IMR-90 (cell line): ENCODE measurements at regions not wholly inside any gene's neighbourhood (a gene's known extent, or its start where the extent isn't known, plus 50 kb on each side); places are given as distances from the start of the nearest gene placed in this dataset.

ENCODE experiments used
- ATAC-seq: fragments of 200-7000 bp; cut with Tn5 transposase; 2 replicates; pipeline ENCODE4 v1.9.1; 2020; ENCODE audit warnings: low read depth, mild to moderate bottlenecking, moderate library complexity
- BruUV-seq: library from RNA; stranded (reverse); fragments of 400-500 nt; replicated peaks from 2 replicates; lab custom pipeline; 2021; lab: Mats Ljungman, UMichigan
- CTCF ChIA-PET: fragments of 300-600 bp; formaldehyde crosslinking; extraction: SDS; loops from one replicate; lab custom pipeline; 2021; ENCODE audit warnings: antibody characterized with exemption; lab: Yijun Ruan, JAX
- POLR2A ChIA-PET: fragments of 300-600 bp; sonication (Branson Sonifier 250); formaldehyde crosslinking; loops from one replicate; lab custom pipeline; 2022; ENCODE audit warnings: antibody characterized with exemption; ENCODE audit not compliant: unreplicated experiment; lab: Charles Lee
- DNase-seq: peaks from one replicate; pipeline ENCODE4 v3.0.0; 2013
- H2AFZ ChIP-seq: replicated peaks from 2 replicates; pipeline ENCODE3; 2013; ENCODE audit warnings: low read length, mild to moderate bottlenecking; ENCODE audit not compliant: poor library complexity
- H2AK5ac ChIP-seq: 2 replicates; pipeline ENCODE4 v1.6.1; 2013; ENCODE audit warnings: low read depth, low read length, inconsistent platforms
- H2AK9ac ChIP-seq: replicated peaks from 2 replicates; pipeline ENCODE3; 2013; ENCODE audit warnings: mild to moderate bottlenecking, low read depth, low read length, moderate library complexity; ENCODE audit not compliant: poor library complexity
- H2BK120ac ChIP-seq: 2 replicates; pipeline ENCODE4 v1.6.1; 2013; ENCODE audit warnings: low read depth, low read length, inconsistent platforms
- H2BK15ac ChIP-seq: 3 replicates; pipeline ENCODE4 v1.6.1; 2013; ENCODE audit warnings: low read depth, low read length, inconsistent platforms
- H2BK20ac ChIP-seq: 2 replicates; pipeline ENCODE4 v1.6.1; 2013; ENCODE audit warnings: low read depth, mild to moderate bottlenecking, inconsistent platforms, low read length, moderate library complexity
- H2BK5ac ChIP-seq: 2 replicates; pipeline ENCODE4 v1.6.1; 2013; ENCODE audit warnings: mild to moderate bottlenecking, low read depth, low read length, inconsistent platforms; ENCODE audit not compliant: poor library complexity, severe bottlenecking
- H3K14ac ChIP-seq: replicated peaks from 2 replicates; pipeline ENCODE4 v1.6.1; 2013; ENCODE audit warnings: low read depth, low read length, inconsistent platforms
- H3K18ac ChIP-seq: 2 replicates; pipeline ENCODE4 v1.6.1; 2013; ENCODE audit warnings: low read depth, low read length, control low read depth
- H3K23ac ChIP-seq: 2 replicates; pipeline ENCODE4 v1.6.1; 2013; ENCODE audit warnings: low read depth, low read length, inconsistent platforms
- H3K27ac ChIP-seq: 2 replicates; pipeline ENCODE4 v1.5.1; 2013; ENCODE audit warnings: mild to moderate bottlenecking, control low read depth, low read length; ENCODE audit not compliant: insufficient read depth
- H3K27me3 ChIP-seq: 2 replicates; pipeline ENCODE4 v1.6.1; 2013; ENCODE audit warnings: low read length; ENCODE audit not compliant: control insufficient read depth, insufficient read depth
- H3K36me3 ChIP-seq: 2 replicates; pipeline ENCODE4 v1.6.1; 2013; ENCODE audit warnings: low read length, mixed read lengths; ENCODE audit not compliant: control insufficient read depth, insufficient read depth
- H3K4ac ChIP-seq: 2 replicates; pipeline ENCODE4 v1.6.1; 2013; ENCODE audit warnings: low read depth, low read length, inconsistent platforms
- H3K4me1 ChIP-seq: 2 replicates; pipeline ENCODE4 v1.6.1; 2013; ENCODE audit warnings: low read length, mixed read lengths; ENCODE audit not compliant: control insufficient read depth, insufficient read depth
- H3K4me2 ChIP-seq: 2 replicates; pipeline ENCODE4 v1.6.1; 2013; ENCODE audit warnings: low read depth, mild to moderate bottlenecking, control low read depth, low read length, moderate library complexity
- H3K4me3 ChIP-seq: 2 replicates; pipeline ENCODE4 v1.5.1; 2013; ENCODE audit warnings: low read depth, mild to moderate bottlenecking, control low read depth, low read length, moderate library complexity; ENCODE audit not compliant: insufficient read depth
- H3K56ac ChIP-seq: 2 replicates; pipeline ENCODE4 v1.6.1; 2013; ENCODE audit warnings: low read length, inconsistent platforms; ENCODE audit not compliant: insufficient read depth; ENCODE audit errors: extremely low read depth
- H3K79me1 ChIP-seq, 2 experiments: 2 replicates each; pipeline ENCODE4 v1.6.1; 2013; ENCODE audit warnings: low read length in 2 of 2, inconsistent platforms in 1 of 2, low read depth in 1 of 2
- H3K9ac ChIP-seq: 2 replicates; pipeline ENCODE4 v1.6.1; 2013; ENCODE audit warnings: low read depth, low read length, control low read depth
- H3K9me1 ChIP-seq: 2 replicates; pipeline ENCODE4 v1.6.1; 2013; ENCODE audit warnings: low read length, inconsistent platforms; ENCODE audit not compliant: insufficient read depth
- H3K9me3 ChIP-seq: 2 replicates; pipeline ENCODE4 v1.6.1; 2013; ENCODE audit warnings: low read length; ENCODE audit not compliant: control insufficient read depth, insufficient read depth
- H4K20me1 ChIP-seq: 2 replicates; pipeline ENCODE4 v1.6.1; 2013; ENCODE audit warnings: low read length, inconsistent platforms; ENCODE audit not compliant: insufficient read depth
- H4K5ac ChIP-seq: 2 replicates; pipeline ENCODE4 v1.6.1; 2013; ENCODE audit warnings: mild to moderate bottlenecking, low read depth, low read length, control low read depth
- H4K8ac ChIP-seq, 2 experiments: 2 replicates each; pipeline ENCODE4 v1.6.1; 2013; ENCODE audit warnings: low read depth in 2 of 2, low read length in 2 of 2, control low read depth in 1 of 2, inconsistent platforms in 1 of 2
- H4K91ac ChIP-seq: 2 replicates; pipeline ENCODE4 v1.6.1; 2013; ENCODE audit warnings: low read depth, low read length, inconsistent platforms; ENCODE audit not compliant: insufficient read depth
- RFX5 ChIP-seq: IDR thresholded peaks from 2 replicates; pipeline ENCODE4 v1.8.0; 2012; ENCODE audit warnings: low read depth, mild to moderate bottlenecking, low read length, moderate library complexity
- WGBS, 2 experiments: methylation state at CpG; one replicate each; pipeline versions ENCODE4 v1.1.5 to v1.1.7; 2013; ENCODE audit warnings: missing lambda C conversion rate in 2 of 2; ENCODE audit not compliant: insufficient read length in 1 of 2; ENCODE audit errors: extremely low coverage in 2 of 2; 5-methylcytosine and 5-hydroxymethylcytosine counted together
- dilution Hi-C: fragments of 300-500 bp; cut with HindIII; formaldehyde crosslinking; loops from one replicate; pipeline ENCODE4 v1.14.3; 2018; ENCODE audit warnings: low sequenced_read_pairs; ENCODE audit not compliant: unreplicated experiment
- in situ Hi-C: fragments of 300-500 bp; cut with MboI; formaldehyde crosslinking; loops from 3 replicates; pipeline ENCODE4 v1.14.3; 2019; ENCODE audit warnings: low sequenced_read_pairs, inconsistent platforms, mixed read lengths
- intact Hi-C: fragments of 100-400 bp; cut with micrococcal nuclease; formaldehyde crosslinking; loops from 2 replicates; pipeline ENCODE4 v1.10.0; 2022

DNA sequence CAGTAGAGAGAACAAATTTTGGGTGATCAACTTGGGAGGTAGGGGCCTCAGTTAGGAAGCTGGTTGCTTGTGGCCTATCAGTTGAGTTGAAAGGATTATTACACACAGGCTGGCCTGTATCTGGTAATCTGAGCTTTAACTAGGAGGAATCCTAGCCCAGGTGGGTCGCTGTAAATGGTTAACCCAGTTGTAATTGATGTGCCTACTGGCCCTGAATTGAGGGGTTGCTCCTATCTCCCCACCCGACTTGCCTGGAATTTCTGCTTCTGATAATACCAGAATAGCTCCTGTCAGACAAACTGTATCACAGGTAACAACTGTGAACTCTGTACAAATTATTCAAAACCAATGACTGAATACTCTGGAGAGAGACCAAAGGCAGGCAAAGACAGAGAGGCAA lies 210.4 kb upstream of the RUNX1 start:
- Histone ChIP-seq H2BK5ac (no peak overlapping the region), H3K9ac (no peak overlapping the region), H2AK5ac (peak overlapping the region; percentile 25; the same call in 1 of the 2 replicates), H3K56ac (no peak overlapping the region), H3K9me1 (peaks cover 4% of the 10 kb centered on the region; the same call in 1 of the 2 replicates), H3K4me3 (no peak overlapping the region), H3K79me1 (no peaks in the 10 kb centered on the region), H3K4me1 (peaks cover 4% of the 10 kb centered on the region; the same call in 1 of the 2 replicates), H2BK20ac (peak overlapping the region; percentile 6; the same call in 1 of the 2 replicates), H3K4ac (no peak overlapping the region), H2AK9ac (no peak overlapping the region), H2BK15ac (peak overlapping the region; percentile 70; the same call in 2 of the 3 replicates), H3K27me3 (no peaks in the 10 kb centered on the region), H3K36me3 (no peaks in the 10 kb centered on the region), H4K5ac (no peak overlapping the region), H4K20me1 (no peaks in the 10 kb centered on the region), H2BK120ac (peak overlapping the region; percentile 23; the same call in 1 of the 2 replicates), H3K4me2 (no peak overlapping the region), H3K23ac (no peak overlapping the region), H4K8ac (no peak overlapping the region), H2AFZ (no peak overlapping the region), H4K91ac (no peak overlapping the region; the same call in 1 of the 2 replicates), H3K27ac (no peak overlapping the region), H3K18ac (peak overlapping the region; percentile 38; the same call in 1 of the 2 replicates), H3K9me3 (0 out of 2 replicates have a peak, but pooled peaks cover 2% of the 10 kb centered on the region), H3K14ac (no peak overlapping the region)
- ChIA-PET CTCF (no interaction called here), POLR2A (no interaction called here)
- ATAC-seq (no peak), DNase-seq (no peak)
- in situ Hi-C loops, result no loop called here
- TF ChIP-seq RFX5, result no peak
- intact Hi-C loops, result loop anchor here (5.0 kb wide), 2 partner anchors 138 to 768 kb away; no protein-coding TSS in a partner anchor
- no TSS peak for BruUV-seq
- WGBS, 2 experiments, result 82% methylated on average over 2 of the region's 2 CpGs; no CpG with 5 or more reads in 1 of the 2 experiments
- dilution Hi-C loops, result no loop called here
